ENCODE measurements at regions not wholly inside any gene's neighbourhood (a gene's known extent, or its start where the extent isn't known, plus 50 kb on each side); places are given as distances from the start of the nearest gene placed in this dataset.
A peak's percentile ranks its signal among the peaks of the same experiment; 100 is the strongest.
"Not testable (repeated sequence)": the region's sequence is repeated elsewhere in the genome, so short reads cannot be mapped to it uniquely, and the experiment has no call there.

GRCh38 chr3:104040896-104041295, 1325.8 kb upstream of the ALCAM start:
- ATAC-seq, result no peak

GRCh38 chr3:104043001-104043543, 1323.6 kb upstream of the ALCAM start:
- ATAC-seq, result not testable (repeated sequence)

- ATAC-seq, result no peak
These were observed 1322.7 kb upstream of the ALCAM start for GRCh38 chr3:104044002-104044401.

- ATAC-seq, result no peak
These were observed 1300.1 kb upstream of the ALCAM start for GRCh38 chr3:104066658-104067057.

- ATAC-seq, result no peak
These were observed 1297.6 kb upstream of the ALCAM start for GRCh38 chr3:104069114-104069513.

GRCh38 chr3:104070906-104071305, 1295.8 kb upstream of the ALCAM start:
- no peak for ATAC-seq

- no peak for ATAC-seq
These were observed 1286.6 kb upstream of the ALCAM start for GRCh38 chr3:104080088-104080626.

GRCh38 chr3:104088738-104089137, 1278.0 kb upstream of the ALCAM start:
- no peak for ATAC-seq

GRCh38 chr3:104089987-104090386, 1276.7 kb upstream of the ALCAM start:
- ATAC-seq, result not testable (repeated sequence)

GRCh38 chr3:104101736-104102135, 1265.0 kb upstream of the ALCAM start:
- ATAC-seq, result no peak

GRCh38 chr3:104102386-104102785, 1264.3 kb upstream of the ALCAM start:
- ATAC-seq, result peak; percentile 39

GRCh38 chr3:104106276-104106675, 1260.4 kb upstream of the ALCAM start:
- no peak for ATAC-seq

- no peak for ATAC-seq
These were observed 1258.2 kb upstream of the ALCAM start for GRCh38 chr3:104108522-104108921.

GRCh38 chr3:104126463-104126862, 1240.2 kb upstream of the ALCAM start:
- ATAC-seq, result no peak

- no peak for ATAC-seq
These were observed 1239.7 kb upstream of the ALCAM start for GRCh38 chr3:104126864-104127553.

- no peak for ATAC-seq
These were observed 1238.9 kb upstream of the ALCAM start for GRCh38 chr3:104127830-104128229.

- ATAC-seq, result no peak
These were observed 1233.9 kb upstream of the ALCAM start for GRCh38 chr3:104132566-104133403.

GRCh38 chr3:104133630-104134029, 1233.1 kb upstream of the ALCAM start:
- no peak for ATAC-seq

GRCh38 chr3:104137116-104137515, 1229.6 kb upstream of the ALCAM start:
- ATAC-seq, result no peak

GRCh38 chr3:104145164-104145563, 1221.5 kb upstream of the ALCAM start:
- no peak for ATAC-seq

GRCh38 chr3:104149154-104149553, 1217.6 kb upstream of the ALCAM start:
- ATAC-seq, result no peak

GRCh38 chr3:104150724-104151123, 1216.0 kb upstream of the ALCAM start:
- ATAC-seq, result no peak

- ATAC-seq, result no peak
These were observed 1211.8 kb upstream of the ALCAM start for GRCh38 chr3:104154896-104155295.

- no peak for ATAC-seq
These were observed 1200.8 kb upstream of the ALCAM start for GRCh38 chr3:104165866-104166265.
